ENCODE measurements at regions not wholly inside any gene's neighbourhood (a gene's known extent, or its start where the extent isn't known, plus 50 kb on each side); places are given as distances from the start of the nearest gene placed in this dataset.
"Not testable (repeated sequence)": the region's sequence is repeated elsewhere in the genome, so short reads cannot be mapped to it uniquely, and the experiment has no call there.

DNA sequence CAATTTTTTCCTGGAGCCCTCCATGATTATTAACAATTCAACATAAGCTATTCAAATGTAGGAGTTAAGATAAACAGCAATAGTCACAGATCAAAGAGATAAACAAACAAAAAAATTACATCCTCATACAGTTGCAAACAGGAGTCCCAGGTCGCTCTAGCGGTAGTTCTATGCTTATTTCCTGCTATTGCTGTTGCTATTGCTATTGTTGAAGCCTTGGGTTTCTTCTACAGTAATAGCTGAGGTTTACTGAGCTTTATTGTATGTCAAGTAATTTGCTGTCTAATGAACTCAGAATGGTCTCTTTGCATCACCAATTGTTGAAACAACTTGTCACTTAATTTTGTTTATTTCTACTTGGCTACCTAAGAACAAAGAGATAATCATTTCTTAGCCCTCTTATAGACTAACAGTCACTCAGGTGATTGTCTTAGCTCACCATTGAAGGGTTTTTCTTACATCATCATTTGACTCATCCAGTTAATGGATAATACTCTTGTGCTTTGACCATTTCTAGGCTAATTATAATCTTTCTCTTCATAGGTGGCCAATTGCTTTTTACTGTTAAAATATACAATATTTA is 654.6 kb downstream of the MECOM start:
- Histone ChIP-seq H3K9me3 (no peaks in the 10 kb centered on the region), H3K4me3 (no peak overlapping the region), H3K27me3 (no peaks in the 10 kb centered on the region), H3K36me3 (no peaks in the 10 kb centered on the region), H3K4me1 (no peaks in the 10 kb centered on the region), H3K27ac (no peak overlapping the region)
- no peak for DNase-seq (ENCODE audit: low spot score)
- TF ChIP-seq, protein P1, sequence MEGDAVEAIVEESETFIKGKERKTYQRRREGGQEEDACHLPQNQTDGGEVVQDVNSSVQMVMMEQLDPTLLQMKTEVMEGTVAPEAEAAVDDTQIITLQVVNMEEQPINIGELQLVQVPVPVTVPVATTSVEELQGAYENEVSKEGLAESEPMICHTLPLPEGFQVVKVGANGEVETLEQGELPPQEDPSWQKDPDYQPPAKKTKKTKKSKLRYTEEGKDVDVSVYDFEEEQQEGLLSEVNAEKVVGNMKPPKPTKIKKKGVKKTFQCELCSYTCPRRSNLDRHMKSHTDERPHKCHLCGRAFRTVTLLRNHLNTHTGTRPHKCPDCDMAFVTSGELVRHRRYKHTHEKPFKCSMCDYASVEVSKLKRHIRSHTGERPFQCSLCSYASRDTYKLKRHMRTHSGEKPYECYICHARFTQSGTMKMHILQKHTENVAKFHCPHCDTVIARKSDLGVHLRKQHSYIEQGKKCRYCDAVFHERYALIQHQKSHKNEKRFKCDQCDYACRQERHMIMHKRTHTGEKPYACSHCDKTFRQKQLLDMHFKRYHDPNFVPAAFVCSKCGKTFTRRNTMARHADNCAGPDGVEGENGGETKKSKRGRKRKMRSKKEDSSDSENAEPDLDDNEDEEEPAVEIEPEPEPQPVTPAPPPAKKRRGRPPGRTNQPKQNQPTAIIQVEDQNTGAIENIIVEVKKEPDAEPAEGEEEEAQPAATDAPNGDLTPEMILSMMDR (IDR thresholded peaks at IDR 0.05) = no peak

DNA sequence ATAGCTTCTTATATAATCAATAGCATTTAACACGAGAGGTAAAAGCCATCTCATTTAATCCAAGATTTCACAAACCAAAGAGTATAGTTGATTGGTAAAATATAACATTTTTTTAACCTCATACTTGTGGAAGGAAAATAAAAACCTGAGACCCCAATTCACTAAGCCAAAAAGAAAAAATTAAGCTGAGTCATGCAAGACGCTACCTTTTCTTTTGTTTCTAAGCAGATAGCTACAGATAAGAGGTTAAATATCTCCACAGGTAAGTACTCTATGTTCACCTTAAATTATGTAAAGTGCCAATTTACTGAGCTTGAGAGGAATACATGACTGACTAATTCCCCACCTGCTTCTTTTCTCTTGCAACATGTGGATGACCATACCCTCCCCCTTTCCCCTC is 656.4 kb downstream of the MECOM start:
- TF ChIP-seq, protein P1 (IDR thresholded peaks at IDR 0.05) = no peak
- no peak overlapping the region for H3K4me3 ChIP-seq

DNA sequence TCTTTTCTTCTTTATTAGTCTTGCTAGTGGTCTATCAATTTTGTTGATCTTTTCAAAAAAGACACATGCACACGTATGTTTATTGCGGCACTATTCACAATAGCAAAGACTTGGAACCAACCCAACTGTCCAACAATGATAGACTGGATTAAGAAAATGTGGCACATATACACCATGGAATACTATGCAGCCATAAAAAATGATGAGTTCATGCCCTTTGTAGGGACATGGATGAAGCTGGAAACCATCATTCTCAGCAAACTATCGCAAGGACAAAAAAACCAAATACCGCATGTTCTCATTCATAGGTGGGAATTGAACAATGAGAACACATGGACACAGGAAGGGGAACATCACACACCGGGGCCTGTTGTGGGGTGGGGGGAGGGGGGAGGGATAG is 657.1 kb downstream of the MECOM start:
- H3K4me1 ChIP-seq; DNase-seq (ENCODE audit: low spot score); H3K27me3 ChIP-seq; H3K9me3 ChIP-seq; H3K36me3 ChIP-seq; H3K27ac ChIP-seq; H3K4me3 ChIP-seq: not testable (repeated sequence)

More for the DNA sequence above, 656.4 kb downstream of the MECOM start:
- H3K4me1 ChIP-seq = no peaks in the 10 kb centered on the region
- no peak for DNase-seq (ENCODE audit: low spot score)
- no peaks in the 10 kb centered on the region for H3K27me3 ChIP-seq
- H3K27ac ChIP-seq = no peak overlapping the region
- H3K36me3 ChIP-seq = no peaks in the 10 kb centered on the region
- H3K9me3 ChIP-seq = no peaks in the 10 kb centered on the region

DNA sequence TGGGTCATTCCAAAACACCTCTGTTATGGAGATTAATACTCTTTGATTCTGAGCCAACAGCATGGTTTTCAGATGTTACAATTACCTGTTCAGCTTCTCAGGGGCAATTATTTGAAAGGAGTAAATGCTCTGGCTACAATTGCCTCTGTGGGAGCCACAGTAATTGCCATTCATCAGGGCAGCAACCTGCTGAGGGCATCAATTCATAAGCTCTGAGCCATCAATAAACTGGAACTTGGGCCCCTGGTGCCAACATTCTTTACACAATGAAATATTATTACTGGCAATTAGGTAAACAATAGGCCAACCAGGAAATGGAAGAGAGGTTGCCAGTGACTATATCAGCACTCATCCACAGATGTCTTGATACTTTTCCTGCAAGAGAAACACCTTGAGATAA is 660.8 kb downstream of the MECOM start:
- H3K4me3 ChIP-seq = no peak overlapping the region
- no peaks in the 10 kb centered on the region for H3K9me3 ChIP-seq
- TF ChIP-seq, protein P1 (IDR thresholded peaks at IDR 0.05) = no peak
- H3K4me1 ChIP-seq = no peaks in the 10 kb centered on the region
- no peaks in the 10 kb centered on the region for H3K36me3 ChIP-seq
- DNase-seq (ENCODE audit: low spot score) = no peak
- no peak overlapping the region for H3K27ac ChIP-seq
- H3K27me3 ChIP-seq = no peaks in the 10 kb centered on the region

DNA sequence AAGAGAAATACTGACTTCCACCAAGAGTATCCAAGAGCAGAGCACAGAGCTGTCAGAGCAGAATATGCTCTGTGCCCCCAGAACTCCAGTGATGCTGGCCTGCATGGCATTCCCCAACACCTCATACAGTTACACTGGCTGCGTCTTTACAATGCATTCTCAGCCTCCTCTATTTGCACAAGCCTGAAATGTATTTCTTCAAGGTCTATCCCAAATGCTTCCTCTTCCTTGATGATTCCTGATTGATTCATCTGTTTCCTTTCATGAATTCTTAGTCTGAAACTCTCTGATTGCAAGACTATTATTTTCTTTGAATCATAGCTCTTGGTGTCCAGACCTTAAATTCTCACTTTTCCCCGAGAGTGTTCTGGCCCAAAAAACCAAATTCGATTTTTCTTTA is 664.7 kb downstream of the MECOM start:
- no peaks in the 10 kb centered on the region for H3K4me1 ChIP-seq
- DNase-seq (ENCODE audit: low spot score) = no peak
- no peaks in the 10 kb centered on the region for H3K27me3 ChIP-seq
- TF ChIP-seq, protein P1 (IDR thresholded peaks at IDR 0.05) = no peak
- no peaks in the 10 kb centered on the region for H3K9me3 ChIP-seq
- no peaks in the 10 kb centered on the region for H3K36me3 ChIP-seq
- H3K4me3 ChIP-seq = no peak overlapping the region
- H3K27ac ChIP-seq = no peak overlapping the region

DNA sequence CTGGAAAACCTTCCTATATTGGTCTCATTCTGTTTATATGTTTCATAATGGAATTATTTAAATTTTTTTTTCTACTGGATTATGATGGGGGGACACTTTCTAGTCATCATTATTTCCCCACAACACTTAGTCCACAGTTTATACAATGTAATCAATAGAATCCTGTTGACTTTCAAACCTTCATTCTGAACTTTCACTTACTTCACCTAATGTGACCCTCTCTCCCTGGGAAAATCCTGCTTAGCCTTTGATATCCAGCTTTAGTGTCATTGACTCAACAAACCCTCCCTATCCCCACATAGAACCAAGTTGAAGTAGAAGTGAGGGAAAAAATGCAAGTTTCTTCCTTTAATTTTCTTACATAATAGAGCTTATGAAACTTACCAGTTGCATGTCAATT is 666.0 kb downstream of the MECOM start:
- no peaks in the 10 kb centered on the region for H3K36me3 ChIP-seq
- no peaks in the 10 kb centered on the region for H3K4me1 ChIP-seq
- no peaks in the 10 kb centered on the region for H3K27me3 ChIP-seq
- H3K27ac ChIP-seq = no peak overlapping the region
- no peak overlapping the region for H3K4me3 ChIP-seq
- TF ChIP-seq, protein P1 (IDR thresholded peaks at IDR 0.05) = no peak
- DNase-seq (ENCODE audit: low spot score) = no peak
- H3K9me3 ChIP-seq = no peaks in the 10 kb centered on the region

Data from right atrium auricular region (tissue), 2 donors.